HFF-Myc (cell line): ENCODE measurements at regions not wholly inside any gene's neighbourhood (a gene's known extent, or its start where the extent isn't known, plus 50 kb on each side); places are given as distances from the start of the nearest gene placed in this dataset.
"Not testable (repeated sequence)": the region's sequence is repeated elsewhere in the genome, so short reads cannot be mapped to it uniquely, and the experiment has no call there.

Source experiments
- DNase-seq: peaks from one replicate; pipeline ENCODE4 v3.0.0-alpha.2; 2011; ENCODE audit warnings: low read depth; ENCODE audit errors: extremely low read depth
- H3K4me3 ChIP-seq: replicated peaks from 2 replicates; pipeline ENCODE4 v1.5.1; 2011; ENCODE audit warnings: low read depth, mild to moderate bottlenecking, control low read depth, low read length
- TF ChIP-seq, protein P1 (sequence below): IDR thresholded peaks from 2 replicates; pipeline ENCODE4 v1.5.1; 2012; ENCODE audit warnings: mild to moderate bottlenecking, low read depth, low read length, control low read depth; ENCODE audit errors: missing control alignments

DNA sequence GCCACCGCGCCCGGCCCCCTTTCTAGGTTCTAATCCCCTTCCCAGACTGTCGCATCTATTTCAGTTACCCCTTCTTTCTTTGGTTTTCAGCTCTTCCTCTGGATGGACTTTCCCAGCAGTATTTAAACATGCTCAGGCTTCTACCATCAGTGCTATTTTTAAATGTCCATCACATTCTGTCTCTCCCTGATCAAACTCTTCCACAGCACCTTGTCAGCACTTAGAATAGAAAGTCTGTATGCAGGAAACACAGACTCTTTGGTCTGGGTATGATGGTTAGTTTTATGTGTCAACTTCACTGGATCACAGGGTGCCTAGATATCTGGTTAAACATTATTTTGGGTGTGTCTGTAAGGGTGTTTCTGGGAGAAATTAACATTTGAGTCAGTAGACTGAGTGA is 297.8 kb upstream of the ECI2 start:
- H3K4me3 ChIP-seq: no peak overlapping the region
- no peak for DNase-seq
- TF ChIP-seq, protein P1, sequence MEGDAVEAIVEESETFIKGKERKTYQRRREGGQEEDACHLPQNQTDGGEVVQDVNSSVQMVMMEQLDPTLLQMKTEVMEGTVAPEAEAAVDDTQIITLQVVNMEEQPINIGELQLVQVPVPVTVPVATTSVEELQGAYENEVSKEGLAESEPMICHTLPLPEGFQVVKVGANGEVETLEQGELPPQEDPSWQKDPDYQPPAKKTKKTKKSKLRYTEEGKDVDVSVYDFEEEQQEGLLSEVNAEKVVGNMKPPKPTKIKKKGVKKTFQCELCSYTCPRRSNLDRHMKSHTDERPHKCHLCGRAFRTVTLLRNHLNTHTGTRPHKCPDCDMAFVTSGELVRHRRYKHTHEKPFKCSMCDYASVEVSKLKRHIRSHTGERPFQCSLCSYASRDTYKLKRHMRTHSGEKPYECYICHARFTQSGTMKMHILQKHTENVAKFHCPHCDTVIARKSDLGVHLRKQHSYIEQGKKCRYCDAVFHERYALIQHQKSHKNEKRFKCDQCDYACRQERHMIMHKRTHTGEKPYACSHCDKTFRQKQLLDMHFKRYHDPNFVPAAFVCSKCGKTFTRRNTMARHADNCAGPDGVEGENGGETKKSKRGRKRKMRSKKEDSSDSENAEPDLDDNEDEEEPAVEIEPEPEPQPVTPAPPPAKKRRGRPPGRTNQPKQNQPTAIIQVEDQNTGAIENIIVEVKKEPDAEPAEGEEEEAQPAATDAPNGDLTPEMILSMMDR: no peak

DNA sequence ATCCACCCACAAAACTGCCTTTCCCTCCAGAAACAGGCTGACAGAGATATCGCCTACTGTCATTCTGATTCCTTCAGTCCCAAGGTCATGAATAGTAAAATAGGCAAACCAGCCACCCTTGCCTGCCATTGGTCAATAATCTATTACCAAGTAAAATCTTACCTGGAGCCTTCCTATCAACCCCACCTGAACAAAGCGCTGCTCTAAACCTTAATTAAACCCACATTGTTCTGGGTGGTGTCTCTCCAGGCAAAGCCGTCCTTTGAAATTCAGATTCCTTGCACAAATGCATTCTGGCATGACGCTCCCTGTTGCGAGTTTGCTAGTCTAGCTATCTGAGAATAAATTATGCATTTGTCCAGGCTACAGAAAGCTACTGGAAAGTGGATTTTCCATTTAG is 291.6 kb upstream of the ECI2 start:
- TF ChIP-seq, protein P1: no peak

DNA sequence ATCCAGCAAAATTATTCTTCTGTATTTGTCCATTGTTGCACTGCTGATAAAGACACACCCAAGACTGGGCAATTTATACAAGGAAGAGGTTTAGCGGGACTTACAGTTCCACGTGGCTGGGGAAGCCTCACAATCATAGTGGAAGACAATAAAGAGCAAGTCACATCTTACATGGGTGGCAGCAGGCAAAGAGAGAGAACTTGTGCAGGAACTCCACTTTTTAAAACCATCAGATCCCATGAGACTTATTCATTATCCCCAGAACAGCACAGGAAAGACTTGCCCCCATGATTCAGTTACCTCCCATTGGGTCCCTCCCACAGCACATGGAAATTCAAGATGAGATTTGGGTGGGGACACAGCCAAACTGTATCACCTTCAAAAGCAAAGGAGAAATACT is 286.5 kb upstream of the ECI2 start:
- H3K4me3 ChIP-seq: no peak overlapping the region
- DNase-seq: no peak
- TF ChIP-seq, protein P1: no peak

More for the DNA sequence above, 291.6 kb upstream of the ECI2 start:
- no peak overlapping the region for H3K4me3 ChIP-seq
- DNase-seq: no peak

DNA sequence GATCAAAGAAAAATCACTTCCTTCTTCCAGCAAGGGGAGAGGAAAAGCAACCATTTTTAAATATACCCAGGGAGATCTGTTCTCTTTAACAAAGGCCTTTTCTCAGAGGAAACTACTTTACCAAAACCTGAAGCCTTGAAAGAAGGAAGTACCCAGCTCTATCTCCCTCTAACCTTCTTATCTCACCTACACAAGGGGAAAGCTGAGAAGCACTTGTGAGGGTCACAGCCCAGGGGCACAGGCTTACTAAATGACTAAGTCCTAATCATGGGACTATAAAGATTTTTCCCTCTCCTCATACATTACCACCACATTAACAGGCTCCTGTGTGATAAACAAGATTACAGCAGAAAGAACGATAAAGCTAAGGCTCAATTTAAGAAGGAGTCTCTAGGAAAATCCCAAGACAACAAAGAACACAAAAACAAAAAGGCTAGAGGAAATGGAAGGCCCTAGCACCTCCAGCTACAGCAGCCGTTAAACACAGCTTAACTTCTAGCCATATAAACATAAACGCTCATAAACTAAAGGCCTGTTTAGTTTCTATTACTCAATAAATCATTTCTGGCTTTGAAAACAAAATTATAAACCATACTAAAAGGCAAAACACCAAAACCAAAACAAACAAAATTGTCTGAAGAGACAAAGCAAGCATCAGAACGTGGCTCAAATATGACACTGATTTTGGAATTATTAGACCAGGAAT is 284.9 kb upstream of the ECI2 start:
- DNase-seq: no peak
- no peak overlapping the region for H3K4me3 ChIP-seq
- TF ChIP-seq, protein P1: no peak

DNA sequence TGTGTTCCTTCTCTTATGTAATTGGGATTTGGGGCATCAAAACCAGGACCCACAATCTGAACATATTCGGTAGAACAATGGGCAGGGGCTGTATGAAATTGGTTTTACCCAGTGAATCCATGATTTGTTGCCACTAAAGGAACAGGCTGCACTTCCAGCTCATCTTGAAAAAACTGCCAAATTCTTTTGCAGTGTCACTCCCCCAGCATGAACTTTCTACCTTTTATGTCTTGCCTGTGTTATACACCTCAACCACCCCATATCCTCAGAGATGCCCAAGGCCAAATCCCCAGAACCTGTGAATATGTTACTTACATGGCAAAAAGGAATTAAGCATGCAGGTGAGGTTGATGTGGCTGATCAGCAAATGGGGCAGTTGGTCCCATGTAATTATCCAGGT is 280.2 kb upstream of the ECI2 start:
- H3K4me3 ChIP-seq: no peak overlapping the region
- no peak for DNase-seq
- TF ChIP-seq, protein P1: no peak

DNA sequence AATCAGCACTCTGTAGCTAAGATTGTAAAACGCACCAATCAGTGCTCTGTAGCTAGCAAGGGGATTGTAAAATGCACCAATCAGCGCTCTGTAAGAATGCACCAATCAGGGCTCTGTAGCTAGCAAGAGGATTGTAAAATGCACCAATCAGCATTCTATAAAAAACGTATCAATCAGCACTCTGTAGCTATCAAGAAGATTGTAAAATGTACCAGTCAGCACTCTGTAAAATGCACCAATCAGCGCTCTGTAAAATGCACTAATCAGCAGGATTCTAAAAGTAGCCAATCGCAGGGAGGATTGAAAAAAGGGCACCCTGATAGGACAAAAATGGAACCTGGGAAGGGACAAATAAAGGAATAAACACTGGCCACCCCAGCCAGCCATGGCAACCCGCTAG is 278.7 kb upstream of the ECI2 start:
- DNase-seq, H3K4me3 ChIP-seq: not testable (repeated sequence)

DNA sequence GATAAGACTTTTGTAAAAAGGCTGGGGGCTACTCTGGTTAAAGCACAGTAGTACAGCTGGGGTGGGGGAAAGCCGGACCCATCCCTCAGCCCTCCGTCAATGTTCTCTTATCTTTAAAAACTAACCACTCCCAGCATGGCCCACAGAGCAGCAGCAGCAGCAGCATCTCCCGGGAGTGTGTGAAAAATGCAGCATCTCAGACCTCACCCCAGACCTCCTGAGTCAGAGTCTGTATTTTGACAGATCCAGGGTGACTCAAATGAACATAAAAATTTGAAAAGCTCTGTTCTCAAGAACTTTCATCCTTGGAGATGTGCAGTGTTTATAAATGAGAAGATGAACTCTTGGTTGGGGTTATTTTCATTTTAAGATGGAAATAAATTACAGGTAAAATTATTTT is 277.7 kb upstream of the ECI2 start:
- TF ChIP-seq, protein P1: no peak
- peak; percentile 5 for DNase-seq
- no peak overlapping the region for H3K4me3 ChIP-seq
